Psoas muscle (tissue), 7 donors: ENCODE measurements at regions not wholly inside any gene's neighbourhood (a gene's known extent, or its start where the extent isn't known, plus 50 kb on each side); places are given as distances from the start of the nearest gene placed in this dataset.
"Not testable (repeated sequence)": the region's sequence is repeated elsewhere in the genome, so short reads cannot be mapped to it uniquely, and the experiment has no call there.

Source experiments
- ATAC-seq, 4 donors: fragments of 200-7000 bp; cut with Tn5 transposase; one replicate each; pipeline ENCODE4 v1.9.1; 2020; ENCODE audit warnings: moderate library complexity in 3 of 4, mild to moderate bottlenecking in 2 of 4
- DNase-seq, 2 donors: peaks; one replicate each; pipeline ENCODE4 v3.0.0-alpha.2; 2020
- H3K27ac ChIP-seq: fragments of 200-600 bp; one replicate; pipeline ENCODE4 v1.8.0; 2022
- H3K27me3 ChIP-seq, 3 donors: fragments of 200-600 bp in 1 of 3; one replicate each; pipeline versions ENCODE4 v1.6.1 to v1.8.0; 2013 to 2022; ENCODE audit warnings: low read length in 2 of 3, mild to moderate bottlenecking in 2 of 3, moderate library complexity in 1 of 3; ENCODE audit not compliant: insufficient read depth in 3 of 3
- H3K36me3 ChIP-seq, 2 donors: fragments of 200-600 bp in 1 of 2; one replicate each; pipeline versions ENCODE4 v1.6.1 to v1.8.0; 2013 to 2022; ENCODE audit warnings: low read depth in 1 of 2, mild to moderate bottlenecking in 1 of 2, moderate library complexity in 1 of 2; ENCODE audit not compliant: insufficient read depth in 1 of 2
- H3K4me1 ChIP-seq: fragments of 200-600 bp; one replicate; pipeline ENCODE4 v1.8.0; 2022
- H3K4me3 ChIP-seq: fragments of 200-600 bp; one replicate; pipeline ENCODE4 v1.8.0; 2022; ENCODE audit warnings: mild to moderate bottlenecking
- H3K9me3 ChIP-seq: fragments of 200-600 bp; one replicate; pipeline ENCODE4 v1.8.0; 2022
- CTCF ChIP-seq: fragments of 200-600 bp; IDR thresholded peaks from one replicate; pipeline ENCODE4 v1.8.0; 2022; ENCODE audit warnings: antibody characterized with exemption
- WGBS, 3 donors: extraction: QIAGEN DNeasy Blood & Tissue Kit; methylation state at CpG; one replicate each; pipeline versions ENCODE4 v1.1.6 to v1.1.7; 2013; 5-methylcytosine and 5-hydroxymethylcytosine counted together
- intact Hi-C, 2 donors: fragments of 100-400 bp; cut with DNase I; formaldehyde crosslinking; loops; one replicate each; pipeline versions ENCODE4 v1.11.0 to v1.14.2; 2022
- donor health status: healthy with polysubstance abuse.
- donor health status: DM: no; HTN: no; CAD: no; lungs with moderate emphysema.
- donor health status: Bipolar disorder and iron deficiency.
- donor health status: healthy.
- donor health status: DM: yes; HTN: yes; CAD: no.
- donor health status: DM: no; HTN: no; CAD: no.
- donor health status: DM: yes; HTN: yes; CAD: no.

- intact Hi-C loops: no loop called here
- DNase-seq: no peak
- Histone ChIP-seq H3K27ac (no peak overlapping the region), H3K27me3 (no peaks in the 10 kb centered on the region), H3K36me3 (no peaks in the 10 kb centered on the region), H3K9me3 (no peaks in the 10 kb centered on the region), H3K4me1 (no peaks in the 10 kb centered on the region), H3K4me3 (no peak overlapping the region)
- no peak for ATAC-seq
- TF ChIP-seq CTCF: no peak
- 70 to 78% (median 76%) methylated on average over 7 of the region's 7 CpGs for WGBS, 3 donors
Measured at GRCh38 chr4:111434586-111434985, 710.7 kb upstream of the FAM241A start.

- Histone ChIP-seq H3K27me3 (no peaks in the 10 kb centered on the region), H3K9me3 (no peaks in the 10 kb centered on the region), H3K4me1 (no peaks in the 10 kb centered on the region), H3K36me3 (no peaks in the 10 kb centered on the region), H3K27ac (no peak overlapping the region), H3K4me3 (no peak overlapping the region)
- no peak for ATAC-seq
- intact Hi-C loops: no loop called here
- DNase-seq: no peak
- no peak for TF ChIP-seq CTCF
- 52 to 75% (median 53%) methylated on average over 2 of the region's 2 CpGs for WGBS, 3 donors
Measured at GRCh38 chr4:111435986-111436744, 709.1 kb upstream of the FAM241A start.

GRCh38 chr4:111441687-111442086, 703.6 kb upstream of the FAM241A start:
- H3K27me3 ChIP-seq: no peaks in the 10 kb centered on the region
- DNase-seq (no peak), ATAC-seq (no peak)
- 77 to 83% (median 81%) methylated on average over 2 of the region's 2 CpGs for WGBS, 3 donors
- TF ChIP-seq CTCF: no peak
- H3K4me1 ChIP-seq: no peaks in the 10 kb centered on the region
- H3K36me3 ChIP-seq: no peaks in the 10 kb centered on the region
- intact Hi-C loops: no loop called here
- no peaks in the 10 kb centered on the region for H3K9me3 ChIP-seq
- no peak overlapping the region for H3K4me3 ChIP-seq
- no peak overlapping the region for H3K27ac ChIP-seq

GRCh38 chr4:111444836-111445235, 700.4 kb upstream of the FAM241A start:
- intact Hi-C loops, H3K36me3 ChIP-seq, H3K9me3 ChIP-seq, H3K27ac ChIP-seq, H3K27me3 ChIP-seq, ATAC-seq, H3K4me1 ChIP-seq, H3K4me3 ChIP-seq, DNase-seq: not testable (repeated sequence)
- WGBS, 3 donors: 34 to 37% (median 35%) methylated on average over 3 of the region's 3 CpGs

GRCh38 chr4:111449657-111450056, 695.6 kb upstream of the FAM241A start:
- intact Hi-C loops: no loop called here
- Histone ChIP-seq H3K36me3 (no peaks in the 10 kb centered on the region), H3K9me3 (no peaks in the 10 kb centered on the region), H3K27ac (no peak overlapping the region), H3K27me3 (no peaks in the 10 kb centered on the region), H3K4me1 (no peaks in the 10 kb centered on the region), H3K4me3 (no peak overlapping the region)
- 89 to 96% (median 94%) methylated on average over 1 of the region's 1 CpG for WGBS, 3 donors
- ATAC-seq (no peak), DNase-seq (no peak)
- TF ChIP-seq CTCF: no peak
